HCT116 (cell line): ENCODE measurements at regions not wholly inside any gene's neighbourhood (a gene's known extent, or its start where the extent isn't known, plus 50 kb on each side); places are given as distances from the start of the nearest gene placed in this dataset.

Experiments used
- ATAC-seq: fragments of 200-7000 bp; cut with Tn5 transposase; 2 replicates; pipeline ENCODE4 v1.9.1; 2020; ENCODE audit warnings: mild to moderate bottlenecking, moderate library complexity
- BruUV-seq: library from RNA; stranded (reverse); fragments of 400-500 nt; replicated peaks from 2 replicates; lab custom pipeline; 2021; lab: Mats Ljungman, UMichigan
- CTCF ChIA-PET: fragments of 300-600 bp; sonication (Branson Sonifier 250); formaldehyde crosslinking; loops from one replicate; lab custom pipeline; 2021; ENCODE audit warnings: antibody characterized with exemption; lab: Charles Lee
- POLR2A ChIA-PET: fragments of 300-600, 350-600 bp; sonication (Branson Sonifier 250); formaldehyde crosslinking; loops from one replicate; lab custom pipeline; 2021; ENCODE audit warnings: antibody characterized with exemption; lab: Charles Lee
- RAD21 ChIA-PET, 2 experiments: fragments of 300-600 bp; sonication (Branson Sonifier 250); formaldehyde crosslinking; loops; one replicate each; lab custom pipeline; 2023; ENCODE audit warnings: low total read pairs in 2 of 2; ENCODE audit not compliant: uncharacterized antibody in 2 of 2, unreplicated experiment in 2 of 2, low non-redundant PET in 1 of 2; lab: Charles Lee
- DNase-seq: peaks from one replicate; pipeline ENCODE4 v3.0.0-alpha.2; 2010; ENCODE audit warnings: low read depth, low spot score
- H2AFZ ChIP-seq: fragments of 200-600 bp; shearing (Covaris generic), sonication (generic); 2 replicates; pipeline ENCODE4 v1.6.1; 2017; ENCODE audit warnings: low read depth, mixed run types, mixed read lengths, antibody characterized with exemption, low read length; ENCODE audit not compliant: poor library complexity, severe bottlenecking
- H3K27ac ChIP-seq: 2 replicates; pipeline ENCODE4 v1.5.1; 2012; ENCODE audit warnings: low read depth, low read length
- H3K27me3 ChIP-seq: fragments of 200-600 bp; sonication (generic); 2 replicates; pipeline ENCODE4 v1.6.1; 2016; ENCODE audit warnings: mixed run types, low read length, mixed read lengths; ENCODE audit not compliant: insufficient read depth
- H3K36me3 ChIP-seq, 2 experiments: fragments of 200-500 bp in 1 of 2; fragments of 200-600 bp in 1 of 2; sonication (Bioruptor generic) in 1 of 2; sonication (generic) in 1 of 2; 2 replicates each; pipeline versions ENCODE4 v1.5.1 to v1.6.1; 2014 to 2016; ENCODE audit warnings: low read length in 2 of 2, inconsistent platforms in 1 of 2, mixed read lengths in 1 of 2, mixed run types in 1 of 2; ENCODE audit not compliant: insufficient read depth in 2 of 2, control insufficient read depth in 1 of 2
- H3K4me1 ChIP-seq, 2 experiments: fragments of 200-600 bp in 1 of 2; sonication (generic) in 1 of 2; 2 replicates each; pipeline versions ENCODE4 v1.5.1 to v1.6.1; 2012 to 2017; ENCODE audit warnings: low read length in 2 of 2, inconsistent platforms in 1 of 2, mild to moderate bottlenecking in 1 of 2, mixed read lengths in 1 of 2, mixed run types in 1 of 2, moderate library complexity in 1 of 2; ENCODE audit not compliant: insufficient read depth in 2 of 2, control insufficient read depth in 1 of 2
- H3K4me2 ChIP-seq: fragments of 200-600 bp; sonication (generic); 2 replicates; pipeline ENCODE4 v1.6.1; 2017; ENCODE audit warnings: mixed run types, low read length, mixed read lengths
- H3K4me3 ChIP-seq, 2 experiments: fragments of 200-600 bp in 1 of 2; sonication (generic) in 1 of 2; replicated peaks in 1 of 2; 2 replicates each; pipeline ENCODE4 v1.5.1; 2011 to 2016; ENCODE audit warnings: low read length in 2 of 2, control low read depth in 1 of 2, low read depth in 1 of 2, mild to moderate bottlenecking in 1 of 2, mixed read lengths in 1 of 2, mixed run types in 1 of 2
- H3K79me2 ChIP-seq: fragments of 200-600 bp; sonication (generic); 2 replicates; pipeline ENCODE4 v1.6.1; 2017; ENCODE audit warnings: mild to moderate bottlenecking, mixed run types, low read length, moderate library complexity, mixed read lengths; ENCODE audit not compliant: insufficient read depth
- H3K9ac ChIP-seq: fragments of 200-600 bp; sonication (generic); 2 replicates; pipeline ENCODE4 v1.6.1; 2016; ENCODE audit warnings: low read length, mixed read lengths
- H3K9me2 ChIP-seq: fragments of 200-600 bp; sonication (generic), shearing (Covaris generic); 2 replicates; pipeline ENCODE4 v1.6.1; 2017; ENCODE audit warnings: mixed run types, mild to moderate bottlenecking, moderate library complexity; ENCODE audit not compliant: insufficient read depth
- H3K9me3 ChIP-seq, 2 experiments: fragments of 200-500 bp in 1 of 2; fragments of 200-600 bp in 1 of 2; sonication (Bioruptor generic) in 1 of 2; sonication (generic) in 1 of 2; 2 replicates each; pipeline ENCODE4 v1.6.1; 2014 to 2017; ENCODE audit warnings: low read length in 2 of 2, mixed read lengths in 2 of 2, inconsistent platforms in 1 of 2, low read depth in 1 of 2, mild to moderate bottlenecking in 1 of 2, mixed run types in 1 of 2, moderate library complexity in 1 of 2; ENCODE audit not compliant: control insufficient read depth in 1 of 2, insufficient read depth in 1 of 2
- H4K20me1 ChIP-seq: fragments of 200-600 bp; sonication (generic), shearing (Covaris generic); 2 replicates; pipeline ENCODE4 v1.6.1; 2017; ENCODE audit warnings: mixed run types, mild to moderate bottlenecking, moderate library complexity; ENCODE audit not compliant: insufficient read depth
- ATF3 ChIP-seq: IDR thresholded peaks from 2 replicates; pipeline ENCODE4 v1.6.1; 2012
- CBX3 ChIP-seq: IDR thresholded peaks from 2 replicates; pipeline ENCODE4 v1.6.1; 2012; ENCODE audit warnings: low read depth
- CEBPB ChIP-seq: IDR thresholded peaks from 2 replicates; pipeline ENCODE4 v1.6.1; 2012; ENCODE audit warnings: low read depth
- CTCF ChIP-seq, 3 experiments: fragments of 200-600 bp in 1 of 3; sonication (generic) in 1 of 3; IDR thresholded peaks in 2 of 3; conservative IDR thresholded peaks in 1 of 3; 2 replicates each; pipeline ENCODE4 v1.5.1; 2012 to 2017; ENCODE audit warnings: low read depth in 2 of 3, low read length in 2 of 3, antibody characterized with exemption in 1 of 3, borderline replicate concordance in 1 of 3, control low read depth in 1 of 3, mild to moderate bottlenecking in 1 of 3, mixed read lengths in 1 of 3, mixed run types in 1 of 3, moderate library complexity in 1 of 3; ENCODE audit not compliant: insufficient read depth in 1 of 3
- ELF1 ChIP-seq: IDR thresholded peaks from 2 replicates; pipeline ENCODE4 v1.6.1; 2012; ENCODE audit warnings: low read depth, borderline replicate concordance
- EZH2 ChIP-seq: fragments of 200-600 bp; sonication (generic); IDR thresholded peaks from 2 replicates; pipeline ENCODE4 v1.6.1; 2017; ENCODE audit warnings: antibody characterized with exemption, mixed run types
- EZH2phosphoT487 ChIP-seq: fragments of 200-600 bp; IDR thresholded peaks from 2 replicates; pipeline ENCODE4 v1.6.1; 2018; ENCODE audit warnings: antibody characterized with exemption, borderline replicate concordance
- FOSL1 ChIP-seq: IDR thresholded peaks from 2 replicates; pipeline ENCODE4 v1.6.1; 2012; ENCODE audit warnings: low read depth
- MAX ChIP-seq: IDR thresholded peaks from 2 replicates; pipeline ENCODE4 v1.6.1; 2012
- POLR2A ChIP-seq: IDR thresholded peaks from 2 replicates; pipeline ENCODE4 v1.7.0; 2011; ENCODE audit warnings: borderline replicate concordance; ENCODE audit not compliant: insufficient read depth, insufficient read length; ENCODE audit errors: extremely low read depth
- POLR2AphosphoS5 ChIP-seq: IDR thresholded peaks from 2 replicates; pipeline ENCODE4 v1.6.1; 2011; ENCODE audit warnings: mild to moderate bottlenecking, low read depth, low read length, moderate library complexity
- SIN3A ChIP-seq: IDR thresholded peaks from 2 replicates; pipeline ENCODE4 v1.6.1; 2012; ENCODE audit warnings: low read depth
- TCF7L2 ChIP-seq: IDR thresholded peaks from 2 replicates; pipeline ENCODE4 v1.7.0; 2011; ENCODE audit warnings: borderline replicate concordance, inconsistent platforms; ENCODE audit not compliant: insufficient read depth, insufficient read length; ENCODE audit errors: extremely low read depth
- YY1 ChIP-seq: IDR thresholded peaks from 2 replicates; pipeline ENCODE4 v1.6.1; 2011; ENCODE audit warnings: low read length, low read depth, moderate library complexity, mild to moderate bottlenecking; ENCODE audit not compliant: insufficient replicate concordance; ENCODE audit errors: extremely low read depth
- ZBTB33 ChIP-seq: IDR thresholded peaks from 2 replicates; pipeline ENCODE4 v1.6.1; 2011; ENCODE audit warnings: mild to moderate bottlenecking, low read length, moderate library complexity; ENCODE audit not compliant: insufficient replicate concordance; ENCODE audit errors: extremely low read depth
- ZNF274 ChIP-seq: fragments of 200-500 bp; sonication (Bioruptor generic); IDR thresholded peaks from 2 replicates; pipeline ENCODE4 v1.6.1; 2014; ENCODE audit warnings: mild to moderate bottlenecking, low read depth, low read length, inconsistent platforms
- intact Hi-C: fragments of 100-400 bp; cut with micrococcal nuclease; formaldehyde crosslinking; loops from 2 replicates; pipeline ENCODE4 v1.10.0; 2022

GRCh38 chr1:217091561-217091960 is 368.3 kb upstream of the ESRRG start:
- Histone ChIP-seq H3K36me3 (no peaks in the 10 kb centered on the region), H3K79me2 (no peaks in the 10 kb centered on the region), H3K9me2 (no peaks in the 10 kb centered on the region), H3K9ac (no peak overlapping the region), H3K27ac (no peak overlapping the region), H3K27me3 (no peaks in the 10 kb centered on the region), H3K9me3 (no peaks in the 10 kb centered on the region), H3K4me3 (no peak overlapping the region), H3K4me1 (no peaks in the 10 kb centered on the region), H4K20me1 (no peaks in the 10 kb centered on the region), H2AFZ (no peak overlapping the region), H3K4me2 (no peak overlapping the region)
- intact Hi-C loops: no loop called here
- DNase-seq (no peak), ATAC-seq (no peak)
- BruUV-seq: no TSS peak
- ChIA-PET POLR2A (no interaction called here), RAD21 (no interaction called here), CTCF (no interaction called here)
- TF ChIP-seq CTCF (IDR thresholded peaks at IDR 0.05 in 2 of 3, conservative IDR thresholded peaks at IDR 0.05 in 1 of 3; ENCODE audit: borderline replicate concordance in 1 of 3, insufficient read depth in 1 of 3, low read depth in 2 of 3, low read length in 2 of 3) (no peak), POLR2A (no peak), POLR2AphosphoS5 (no peak), TCF7L2 (no peak)

DNA sequence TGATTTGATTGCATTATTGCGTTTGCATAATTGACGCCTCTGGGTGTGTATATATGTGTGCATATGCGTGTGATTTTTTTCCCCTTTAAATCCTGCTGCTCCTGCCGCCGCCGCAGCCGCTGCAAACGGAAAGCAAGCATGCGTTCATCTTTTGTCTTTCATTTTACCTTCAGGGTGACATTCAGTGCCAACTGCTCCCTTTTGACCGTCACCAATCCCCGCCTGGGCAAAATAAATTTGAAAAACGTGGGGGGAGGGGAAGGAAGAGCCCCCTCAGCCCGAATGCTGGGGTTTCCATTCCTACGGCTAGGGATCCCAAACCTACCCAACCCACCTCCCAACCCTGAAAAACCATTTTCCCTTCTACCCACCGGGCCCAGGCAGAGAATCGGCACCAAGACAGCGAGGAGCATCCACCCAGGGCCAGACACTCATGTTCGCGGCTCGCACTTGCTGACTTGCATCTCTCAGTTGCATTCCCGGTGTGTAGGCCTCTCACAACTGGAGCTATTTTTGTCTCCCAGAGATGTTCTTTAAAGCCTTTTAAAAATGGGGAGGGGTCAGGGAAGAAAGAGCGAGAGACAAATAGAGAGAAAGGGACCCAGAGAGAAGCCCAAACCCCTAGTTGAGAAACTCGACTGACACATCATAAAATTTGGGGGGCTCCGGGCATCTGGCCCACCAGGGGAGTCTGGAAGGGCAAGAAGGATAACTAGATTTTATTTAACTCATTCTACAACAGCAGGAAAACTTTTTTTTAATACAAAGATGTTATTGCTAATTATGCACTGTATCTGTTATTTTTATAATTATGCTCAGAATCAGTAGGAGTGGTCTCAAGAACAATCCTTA is 367.1 kb upstream of the ESRRG start:
- H3K27ac ChIP-seq: no peak overlapping the region
- ATAC-seq (no peak), DNase-seq (no peak)
- no peaks in the 10 kb centered on the region for H3K9me2 ChIP-seq
- RAD21 ChIA-PET: no interaction called here
- no peak overlapping the region for H3K9ac ChIP-seq
- no peaks in the 10 kb centered on the region for H3K36me3 ChIP-seq
- H3K27me3 ChIP-seq: no peaks in the 10 kb centered on the region
- no TSS peak for BruUV-seq
- H3K4me2 ChIP-seq: no peak overlapping the region
- no peaks in the 10 kb centered on the region for H3K4me1 ChIP-seq
- no peaks in the 10 kb centered on the region for H3K79me2 ChIP-seq
- TF ChIP-seq YY1 (no peak), CBX3 (no peak), ATF3 (no peak), FOSL1 (no peak), SIN3A (no peak), ELF1 (no peak), EZH2 (no peak), EZH2phosphoT487 (no peak), ZNF274 (no peak), ZBTB33 (no peak), MAX (no peak), CEBPB (no peak)
- intact Hi-C loops: no loop called here
- no peak overlapping the region for H3K4me3 ChIP-seq
- H3K9me3 ChIP-seq: no peaks in the 10 kb centered on the region
- CTCF ChIA-PET: no interaction called here
- no peak overlapping the region for H2AFZ ChIP-seq
- POLR2A ChIA-PET: no interaction called here
- H4K20me1 ChIP-seq: no peaks in the 10 kb centered on the region
